Neural progenitor cell (in vitro differentiated cells): ENCODE measurements at regions not wholly inside any gene's neighbourhood (a gene's known extent, or its start where the extent isn't known, plus 50 kb on each side); places are given as distances from the start of the nearest gene placed in this dataset.

ENCODE experiments used
- DNase-seq: peaks from one replicate; pipeline ENCODE4 v3.0.0-alpha.2; 2016; ENCODE audit warnings: low spot score
- H2AFZ ChIP-seq: fragments of 200-600 bp; sonication (generic); replicated peaks from 2 replicates; pipeline ENCODE4 v1.6.1; 2016; ENCODE audit warnings: antibody characterized with exemption
- H3F3A ChIP-seq: fragments of 200-600 bp; sonication (generic); 2 replicates; pipeline ENCODE4 v1.6.1; 2016; ENCODE audit warnings: antibody characterized with exemption, low read depth
- H3K27ac ChIP-seq: fragments of 200-600 bp; sonication (generic); 2 replicates; pipeline ENCODE4 v1.5.1; 2016; ENCODE audit warnings: mild to moderate bottlenecking
- H3K27me3 ChIP-seq: fragments of 200-600 bp; sonication (generic); 2 replicates; pipeline ENCODE4 v1.6.1; 2016; ENCODE audit warnings: mild to moderate bottlenecking, moderate library complexity
- H3K36me3 ChIP-seq: fragments of 200-600 bp; sonication (generic); 2 replicates; pipeline ENCODE4 v1.5.1; 2016
- H3K4me1 ChIP-seq: fragments of 200-600 bp; sonication (generic); 2 replicates; pipeline ENCODE4 v1.6.1; 2016; ENCODE audit warnings: mixed run types
- H3K4me2 ChIP-seq: fragments of 200-600 bp; sonication (generic); 2 replicates; pipeline ENCODE4 v1.6.1; 2016
- H3K4me3 ChIP-seq: fragments of 200-600 bp; sonication (generic); 2 replicates; pipeline ENCODE4 v1.5.1; 2016
- H3K79me2 ChIP-seq: fragments of 200-600 bp; sonication (generic); 2 replicates; pipeline ENCODE4 v1.6.1; 2016; ENCODE audit warnings: low read depth
- H3K9ac ChIP-seq: fragments of 200-600 bp; sonication (generic); 2 replicates; pipeline ENCODE4 v1.6.1; 2016
- H3K9me3 ChIP-seq: fragments of 200-600 bp; sonication (generic); 2 replicates; pipeline ENCODE4 v1.5.1; 2016; ENCODE audit warnings: low read depth
- H4K20me1 ChIP-seq: fragments of 200-600 bp; sonication (generic); 2 replicates; pipeline ENCODE4 v1.6.1; 2016; ENCODE audit warnings: low read depth
- H3K27ac Mint-ChIP-seq: 3 replicates; pipeline ENCODE4 v1.8.0; 2021; ENCODE audit warnings: mixed read lengths
- H3K27me3 Mint-ChIP-seq: 2 replicates; pipeline ENCODE4 v1.8.0; 2022; ENCODE audit warnings: low read depth, mild to moderate bottlenecking, inconsistent platforms, moderate library complexity, mixed read lengths; ENCODE audit not compliant: insufficient read depth
- H3K36me3 Mint-ChIP-seq: 3 replicates; pipeline ENCODE4 v1.8.0; 2021; ENCODE audit warnings: mixed read lengths
- H3K4me1 Mint-ChIP-seq: 3 replicates; pipeline ENCODE4 v1.8.0; 2021; ENCODE audit warnings: mixed read lengths
- H3K4me3 Mint-ChIP-seq: 3 replicates; pipeline ENCODE4 v1.8.0; 2021; ENCODE audit warnings: mild to moderate bottlenecking, moderate library complexity, mixed read lengths
- H3K9me3 Mint-ChIP-seq: 3 replicates; pipeline ENCODE4 v1.8.0; 2020; ENCODE audit warnings: mixed read lengths
- EZH2 ChIP-seq: fragments of 200-600 bp; sonication (generic); IDR thresholded peaks from 2 replicates; pipeline ENCODE4 v1.6.1; 2017; ENCODE audit warnings: antibody characterized with exemption, mild to moderate bottlenecking, moderate library complexity
- EZH2phosphoT487 ChIP-seq: fragments of 200-600 bp; sonication (generic); IDR thresholded peaks from 2 replicates; pipeline ENCODE4 v1.6.1; 2017; ENCODE audit warnings: antibody characterized with exemption
- TF ChIP-seq, protein P1 (sequence below): fragments of 200-600 bp; sonication (generic); IDR thresholded peaks from 2 replicates; pipeline ENCODE4 v1.5.1; 2017; ENCODE audit warnings: antibody characterized with exemption, mild to moderate bottlenecking

DNA sequence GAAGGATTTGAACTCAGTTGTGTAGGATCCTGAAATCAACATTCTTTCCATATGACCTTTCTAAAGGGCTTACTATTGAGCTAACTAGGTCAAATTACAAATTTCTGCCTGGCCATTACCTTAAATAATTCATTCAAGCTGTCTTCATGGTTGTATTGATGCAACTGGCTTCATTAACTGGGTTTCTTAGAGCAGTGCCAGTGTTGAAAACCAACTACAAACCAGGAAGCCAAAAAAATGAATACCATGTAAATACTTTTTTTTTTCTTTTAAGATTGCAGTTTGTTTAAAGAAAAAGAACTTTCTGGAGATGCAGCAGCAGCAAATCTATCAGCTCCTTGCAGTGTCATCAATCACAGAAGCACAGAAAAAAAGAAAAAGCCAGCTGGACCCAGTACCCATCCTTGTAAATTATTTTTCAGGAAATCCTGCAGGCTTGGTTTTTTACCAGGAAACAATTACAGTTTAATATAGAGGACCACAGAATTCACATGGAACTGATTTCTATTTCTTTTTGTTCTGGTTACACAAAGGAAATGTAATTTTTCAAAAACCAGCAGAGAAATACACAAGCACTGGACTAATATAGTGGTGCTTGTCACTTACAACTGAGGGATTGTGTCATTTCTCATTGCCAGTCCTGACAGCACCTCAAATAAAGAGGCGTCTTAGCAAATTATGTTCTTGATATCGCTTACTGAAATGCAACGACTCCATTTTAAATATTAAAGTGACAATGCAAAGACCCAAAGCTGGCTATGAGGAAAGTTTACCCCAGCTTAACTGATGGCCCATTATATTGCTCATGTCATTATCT lies 131.9 kb downstream of the TMEM26 start:
- Histone ChIP-seq H3K27me3 (no peaks in the 10 kb centered on the region), H3K27ac (no peak overlapping the region), H4K20me1 (no peaks in the 10 kb centered on the region), H3K4me3 (no peak overlapping the region), H3K4me2 (no peak overlapping the region), H2AFZ (no peak overlapping the region), H3F3A (no peaks in the 10 kb centered on the region), H3K9ac (no peak overlapping the region), H3K4me1 (no peaks in the 10 kb centered on the region), H3K79me2 (no peaks in the 10 kb centered on the region), H3K9me3 (no peaks in the 10 kb centered on the region), H3K36me3 (no peaks in the 10 kb centered on the region)
- H3K27ac Mint-ChIP-seq = no peak overlapping the region
- H3K4me3 Mint-ChIP-seq = no peak overlapping the region
- H3K9me3 Mint-ChIP-seq = no peaks in the 10 kb centered on the region
- H3K4me1 Mint-ChIP-seq = no peaks in the 10 kb centered on the region
- H3K27me3 Mint-ChIP-seq = no peaks in the 10 kb centered on the region
- no peaks in the 10 kb centered on the region for H3K36me3 Mint-ChIP-seq
- TF ChIP-seq EZH2 (no peak), EZH2phosphoT487 (no peak)
- TF ChIP-seq, protein P1, sequence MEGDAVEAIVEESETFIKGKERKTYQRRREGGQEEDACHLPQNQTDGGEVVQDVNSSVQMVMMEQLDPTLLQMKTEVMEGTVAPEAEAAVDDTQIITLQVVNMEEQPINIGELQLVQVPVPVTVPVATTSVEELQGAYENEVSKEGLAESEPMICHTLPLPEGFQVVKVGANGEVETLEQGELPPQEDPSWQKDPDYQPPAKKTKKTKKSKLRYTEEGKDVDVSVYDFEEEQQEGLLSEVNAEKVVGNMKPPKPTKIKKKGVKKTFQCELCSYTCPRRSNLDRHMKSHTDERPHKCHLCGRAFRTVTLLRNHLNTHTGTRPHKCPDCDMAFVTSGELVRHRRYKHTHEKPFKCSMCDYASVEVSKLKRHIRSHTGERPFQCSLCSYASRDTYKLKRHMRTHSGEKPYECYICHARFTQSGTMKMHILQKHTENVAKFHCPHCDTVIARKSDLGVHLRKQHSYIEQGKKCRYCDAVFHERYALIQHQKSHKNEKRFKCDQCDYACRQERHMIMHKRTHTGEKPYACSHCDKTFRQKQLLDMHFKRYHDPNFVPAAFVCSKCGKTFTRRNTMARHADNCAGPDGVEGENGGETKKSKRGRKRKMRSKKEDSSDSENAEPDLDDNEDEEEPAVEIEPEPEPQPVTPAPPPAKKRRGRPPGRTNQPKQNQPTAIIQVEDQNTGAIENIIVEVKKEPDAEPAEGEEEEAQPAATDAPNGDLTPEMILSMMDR = no peak
- DNase-seq = no peak

DNA sequence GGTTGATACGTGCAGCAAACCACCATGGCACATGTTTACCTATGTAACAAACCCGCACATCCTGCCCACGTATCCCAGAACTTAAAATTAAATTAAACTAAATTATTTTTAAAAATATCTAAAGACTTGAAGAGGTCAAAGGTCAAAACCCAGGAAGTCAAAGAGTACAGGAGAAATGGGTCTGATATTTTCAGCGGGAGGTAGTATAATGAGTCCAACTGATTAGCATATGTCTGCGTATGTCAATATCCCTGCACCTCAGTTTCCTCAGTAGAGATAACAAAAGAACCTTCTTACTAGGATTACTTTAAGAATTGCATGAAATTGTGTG lies 133.0 kb downstream of the TMEM26 start:
- no peaks in the 10 kb centered on the region for H3K36me3 ChIP-seq
- no peaks in the 10 kb centered on the region for H3K36me3 Mint-ChIP-seq
- H3F3A ChIP-seq = no peaks in the 10 kb centered on the region
- no peak overlapping the region for H3K4me3 ChIP-seq
- no peaks in the 10 kb centered on the region for H3K4me1 ChIP-seq
- no peaks in the 10 kb centered on the region for H3K27me3 Mint-ChIP-seq
- H3K9ac ChIP-seq = no peak overlapping the region
- no peaks in the 10 kb centered on the region for H3K27me3 ChIP-seq
- no peak overlapping the region for H3K27ac Mint-ChIP-seq
- TF ChIP-seq, protein P1 = no peak
- TF ChIP-seq EZH2phosphoT487 = no peak
- TF ChIP-seq EZH2 = no peak
- no peak overlapping the region for H2AFZ ChIP-seq
- no peak for DNase-seq
- H3K9me3 Mint-ChIP-seq = no peaks in the 10 kb centered on the region
- H3K4me1 Mint-ChIP-seq = no peaks in the 10 kb centered on the region
- H3K9me3 ChIP-seq = no peaks in the 10 kb centered on the region
- H3K4me3 Mint-ChIP-seq = no peak overlapping the region
- H3K4me2 ChIP-seq = no peak overlapping the region
- no peaks in the 10 kb centered on the region for H4K20me1 ChIP-seq
- no peak overlapping the region for H3K27ac ChIP-seq
- H3K79me2 ChIP-seq = no peaks in the 10 kb centered on the region

DNA sequence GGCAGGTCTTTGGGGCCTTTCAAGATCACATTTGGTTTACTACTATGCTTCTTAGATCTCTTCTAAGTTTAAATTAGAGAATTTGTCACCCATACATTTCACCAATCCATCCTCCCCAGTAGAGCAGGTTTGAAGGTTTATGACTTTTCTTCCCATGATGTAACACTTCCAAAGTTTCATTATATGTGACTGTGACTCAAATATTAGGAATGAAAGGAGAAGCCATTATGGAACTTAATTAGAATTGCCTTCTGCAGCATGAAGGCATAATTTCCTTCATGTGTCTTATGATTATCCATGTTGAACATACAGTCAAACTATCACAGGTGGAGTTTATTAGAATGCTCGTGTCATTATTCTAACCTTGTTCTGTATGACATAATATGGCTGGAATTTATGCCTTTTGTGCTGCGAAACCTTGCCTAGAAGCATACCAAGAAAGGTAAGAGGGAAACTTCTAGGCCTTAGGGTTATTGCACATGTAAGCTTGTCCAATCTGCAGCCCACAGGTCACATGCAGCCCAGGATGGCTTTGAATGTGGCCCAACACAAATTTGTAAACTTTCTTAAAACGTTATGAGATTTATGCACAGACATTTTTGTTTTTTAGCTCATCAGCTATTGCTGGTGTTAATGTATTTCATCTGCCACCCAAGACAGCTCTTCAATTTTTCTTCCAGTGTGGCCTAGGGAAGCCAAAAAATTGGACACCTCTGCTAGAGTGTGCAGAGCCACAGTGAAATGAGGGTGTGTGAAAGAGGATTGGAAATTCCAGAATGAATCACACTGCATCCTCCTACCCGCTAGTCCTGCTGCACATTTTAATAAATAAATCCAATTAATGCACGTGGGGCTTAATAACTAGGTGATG lies 133.6 kb downstream of the TMEM26 start:
- Histone ChIP-seq H3K79me2 (no peaks in the 10 kb centered on the region), H3K9ac (no peak overlapping the region), H2AFZ (no peak overlapping the region), H3K9me3 (no peaks in the 10 kb centered on the region), H3F3A (no peaks in the 10 kb centered on the region), H4K20me1 (no peaks in the 10 kb centered on the region), H3K27ac (no peak overlapping the region), H3K4me3 (no peak overlapping the region), H3K36me3 (no peaks in the 10 kb centered on the region), H3K4me1 (no peaks in the 10 kb centered on the region), H3K4me2 (no peak overlapping the region), H3K27me3 (no peaks in the 10 kb centered on the region)
- Mint-ChIP-seq H3K27ac (no peak overlapping the region), H3K9me3 (no peaks in the 10 kb centered on the region), H3K4me3 (no peak overlapping the region), H3K27me3 (no peaks in the 10 kb centered on the region), H3K36me3 (no peaks in the 10 kb centered on the region), H3K4me1 (no peaks in the 10 kb centered on the region)
- TF ChIP-seq EZH2 (no peak), EZH2phosphoT487 (no peak)
- TF ChIP-seq, protein P1 = no peak
- DNase-seq = no peak
